HFF-Myc (cell line): ENCODE measurements at regions not wholly inside any gene's neighbourhood (a gene's known extent, or its start where the extent isn't known, plus 50 kb on each side); places are given as distances from the start of the nearest gene placed in this dataset.

Experiments used
- DNase-seq: peaks from one replicate; pipeline ENCODE4 v3.0.0-alpha.2; 2011; ENCODE audit warnings: low read depth; ENCODE audit errors: extremely low read depth
- H3K4me3 ChIP-seq: replicated peaks from 2 replicates; pipeline ENCODE4 v1.5.1; 2011; ENCODE audit warnings: low read depth, mild to moderate bottlenecking, control low read depth, low read length
- TF ChIP-seq, protein P1 (sequence below): IDR thresholded peaks from 2 replicates; pipeline ENCODE4 v1.5.1; 2012; ENCODE audit warnings: mild to moderate bottlenecking, low read depth, low read length, control low read depth; ENCODE audit errors: missing control alignments

DNA sequence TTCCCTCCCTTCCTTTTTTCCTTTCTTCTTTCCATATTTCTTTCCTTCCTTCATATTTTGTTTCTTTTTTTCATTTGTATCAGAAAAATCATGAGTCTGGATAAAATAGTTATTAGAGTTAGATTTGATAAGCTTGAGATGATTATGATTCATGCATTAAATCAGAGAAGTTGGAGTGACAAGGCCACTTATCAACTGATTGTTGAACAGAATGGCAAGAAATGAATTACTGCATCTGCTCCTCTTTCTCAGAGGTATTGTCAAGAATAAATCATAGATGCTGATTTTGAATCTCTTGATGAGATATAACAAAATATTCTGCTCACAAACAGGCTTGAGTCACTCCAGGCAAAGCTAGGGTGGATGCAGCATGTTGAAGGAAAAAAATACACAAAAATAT lies 54.6 kb upstream of the ANO5 start:
- TF ChIP-seq, protein P1, sequence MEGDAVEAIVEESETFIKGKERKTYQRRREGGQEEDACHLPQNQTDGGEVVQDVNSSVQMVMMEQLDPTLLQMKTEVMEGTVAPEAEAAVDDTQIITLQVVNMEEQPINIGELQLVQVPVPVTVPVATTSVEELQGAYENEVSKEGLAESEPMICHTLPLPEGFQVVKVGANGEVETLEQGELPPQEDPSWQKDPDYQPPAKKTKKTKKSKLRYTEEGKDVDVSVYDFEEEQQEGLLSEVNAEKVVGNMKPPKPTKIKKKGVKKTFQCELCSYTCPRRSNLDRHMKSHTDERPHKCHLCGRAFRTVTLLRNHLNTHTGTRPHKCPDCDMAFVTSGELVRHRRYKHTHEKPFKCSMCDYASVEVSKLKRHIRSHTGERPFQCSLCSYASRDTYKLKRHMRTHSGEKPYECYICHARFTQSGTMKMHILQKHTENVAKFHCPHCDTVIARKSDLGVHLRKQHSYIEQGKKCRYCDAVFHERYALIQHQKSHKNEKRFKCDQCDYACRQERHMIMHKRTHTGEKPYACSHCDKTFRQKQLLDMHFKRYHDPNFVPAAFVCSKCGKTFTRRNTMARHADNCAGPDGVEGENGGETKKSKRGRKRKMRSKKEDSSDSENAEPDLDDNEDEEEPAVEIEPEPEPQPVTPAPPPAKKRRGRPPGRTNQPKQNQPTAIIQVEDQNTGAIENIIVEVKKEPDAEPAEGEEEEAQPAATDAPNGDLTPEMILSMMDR: no peak
- DNase-seq: no peak
- H3K4me3 ChIP-seq: no peak overlapping the region
